GM10248 (cell line): ENCODE measurements at regions not wholly inside any gene's neighbourhood (a gene's known extent, or its start where the extent isn't known, plus 50 kb on each side); places are given as distances from the start of the nearest gene placed in this dataset.

Experiments
- CTCF ChIA-PET: fragments of 300-600 bp; sonication (Branson Sonifier 250); formaldehyde crosslinking; extraction: SDS; loops from one replicate; lab custom pipeline; 2021; ENCODE audit warnings: antibody characterized with exemption; lab: Yijun Ruan, JAX
- POLR2A ChIA-PET: fragments of 350-650 bp; sonication (Branson Sonifier 250); formaldehyde crosslinking; extraction: SDS; loops from one replicate; lab custom pipeline; 2020; ENCODE audit warnings: antibody characterized with exemption; lab: Yijun Ruan, JAX
- DNase-seq: peaks from one replicate; pipeline ENCODE4 v3.0.0; 2012; ENCODE audit errors: extremely low spot score
- CTCF ChIP-seq: IDR thresholded peaks from 2 replicates; pipeline ENCODE4 v1.5.1; 2012; ENCODE audit warnings: mild to moderate bottlenecking, low read depth; ENCODE audit errors: extremely low read depth, missing control alignments, control extremely low read depth

GRCh38 chr6:3928111-3928510, 78.9 kb downstream of the FAM50B start:
- POLR2A ChIA-PET, result no interaction called here
- DNase-seq, result no peak
- CTCF ChIA-PET, result interaction anchor here (1.3 kb wide), 1 partner anchor 50 kb away, joined by 3 read pairs; no protein-coding TSS in a partner anchor

GRCh38 chr6:3929281-3929798, 80.2 kb downstream of the FAM50B start:
- POLR2A ChIA-PET, result no interaction called here
- DNase-seq, result no peak
- TF ChIP-seq CTCF, result no peak
- CTCF ChIA-PET, result interaction anchor here (0.8 kb wide), 1 partner anchor 197 kb away, joined by 3 read pairs; no protein-coding TSS in a partner anchor

More at GRCh38 chr6:3928111-3928510, 78.9 kb downstream of the FAM50B start:
- TF ChIP-seq CTCF, result no peak

GRCh38 chr6:3937438-3937837, 88.3 kb downstream of the FAM50B start:
- no peak for TF ChIP-seq CTCF
- DNase-seq, result no peak
- ChIA-PET CTCF (no interaction called here), POLR2A (no interaction called here)

GRCh38 chr6:3938715-3939367, 89.7 kb downstream of the FAM50B start:
- POLR2A ChIA-PET, result no interaction called here
- no peak for TF ChIP-seq CTCF
- CTCF ChIA-PET, result interaction anchor here (0.7 to 1.3 kb wide), 2 partner anchors 9 to 22 kb away, joined by 3 read pairs; no protein-coding TSS in a partner anchor
- DNase-seq, result no peak

DNA sequence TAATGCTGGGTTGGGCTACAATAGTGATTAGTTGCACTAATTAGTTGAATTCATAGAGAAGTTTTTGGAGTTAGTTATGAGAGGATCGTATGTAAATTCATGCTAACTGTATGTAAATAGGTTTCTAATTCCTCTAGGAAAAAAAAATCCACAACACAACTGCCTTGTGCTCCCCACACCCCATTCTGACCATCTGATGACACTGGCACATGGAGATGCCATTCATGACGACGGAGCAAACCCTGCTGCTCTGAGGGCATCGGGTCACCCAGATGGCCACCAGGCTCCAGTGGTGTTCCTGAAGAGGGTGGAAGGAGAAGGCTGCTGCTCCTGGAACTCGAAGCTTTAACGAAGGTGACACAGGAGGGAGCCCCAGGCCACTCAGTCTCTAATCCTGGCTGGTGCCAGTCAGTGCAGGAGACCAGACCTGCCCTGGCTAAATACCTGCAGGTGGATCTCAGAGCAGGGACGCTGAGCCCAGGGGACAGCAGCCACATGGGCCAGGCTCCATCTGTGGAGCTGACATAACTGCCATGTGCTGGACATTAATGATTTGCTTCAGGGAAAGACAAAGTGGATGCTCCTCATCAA, 90.3 kb downstream of the FAM50B start:
- TF ChIP-seq CTCF, result no peak
- no peak for DNase-seq
- ChIA-PET POLR2A (no interaction called here), CTCF (interaction anchor here (1.3 kb wide), 1 partner anchor 21 kb away, joined by 3 read pairs; no protein-coding TSS in a partner anchor)

GRCh38 chr6:3939964-3940363, 90.8 kb downstream of the FAM50B start:
- no peak for DNase-seq
- ChIA-PET CTCF (no interaction called here), POLR2A (no interaction called here)
- TF ChIP-seq CTCF, result no peak
